Astrocyte of the cerebellum (primary cell): ENCODE measurements at regions not wholly inside any gene's neighbourhood (a gene's known extent, or its start where the extent isn't known, plus 50 kb on each side); places are given as distances from the start of the nearest gene placed in this dataset.

Experiments used
- DNase-seq: peaks from one replicate; pipeline ENCODE4 v3.0.0-alpha.2; 2011; ENCODE audit warnings: low read depth
- H3K4me3 ChIP-seq: 2 replicates; pipeline ENCODE4 v1.5.1; 2011; ENCODE audit warnings: mild to moderate bottlenecking, low read depth, low read length, moderate library complexity
- in situ Hi-C: cut with HindIII; loops from 2 replicates; pipeline ENCODE4 v1.10.0; 2017; ENCODE audit warnings: low sequenced_read_pairs
- TF ChIP-seq, protein P1 (sequence below): IDR thresholded peaks from 2 replicates; pipeline ENCODE4 v1.5.1; 2012; ENCODE audit warnings: low read length, low read depth, moderate library complexity, mild to moderate bottlenecking; ENCODE audit errors: missing control alignments

DNA sequence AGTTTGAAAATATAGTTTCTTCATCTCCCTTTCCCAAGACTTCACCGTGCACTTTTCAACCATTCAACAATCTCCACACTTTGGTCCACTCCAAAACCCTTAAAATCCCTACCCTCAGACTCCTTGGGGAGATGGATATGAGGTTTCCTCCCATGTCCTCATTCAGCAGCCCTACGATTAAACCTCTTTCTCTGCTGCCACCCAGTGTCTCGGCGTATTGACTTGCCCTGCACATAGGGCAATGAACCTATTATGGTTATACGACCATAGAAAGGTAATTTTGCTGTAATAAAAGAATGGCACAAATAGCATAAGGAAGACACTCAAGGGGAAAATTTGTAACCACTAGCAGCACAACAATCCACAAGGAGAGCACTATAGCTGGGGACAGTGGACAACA lies 803.5 kb downstream of the TLE1 start:
- TF ChIP-seq, protein P1, sequence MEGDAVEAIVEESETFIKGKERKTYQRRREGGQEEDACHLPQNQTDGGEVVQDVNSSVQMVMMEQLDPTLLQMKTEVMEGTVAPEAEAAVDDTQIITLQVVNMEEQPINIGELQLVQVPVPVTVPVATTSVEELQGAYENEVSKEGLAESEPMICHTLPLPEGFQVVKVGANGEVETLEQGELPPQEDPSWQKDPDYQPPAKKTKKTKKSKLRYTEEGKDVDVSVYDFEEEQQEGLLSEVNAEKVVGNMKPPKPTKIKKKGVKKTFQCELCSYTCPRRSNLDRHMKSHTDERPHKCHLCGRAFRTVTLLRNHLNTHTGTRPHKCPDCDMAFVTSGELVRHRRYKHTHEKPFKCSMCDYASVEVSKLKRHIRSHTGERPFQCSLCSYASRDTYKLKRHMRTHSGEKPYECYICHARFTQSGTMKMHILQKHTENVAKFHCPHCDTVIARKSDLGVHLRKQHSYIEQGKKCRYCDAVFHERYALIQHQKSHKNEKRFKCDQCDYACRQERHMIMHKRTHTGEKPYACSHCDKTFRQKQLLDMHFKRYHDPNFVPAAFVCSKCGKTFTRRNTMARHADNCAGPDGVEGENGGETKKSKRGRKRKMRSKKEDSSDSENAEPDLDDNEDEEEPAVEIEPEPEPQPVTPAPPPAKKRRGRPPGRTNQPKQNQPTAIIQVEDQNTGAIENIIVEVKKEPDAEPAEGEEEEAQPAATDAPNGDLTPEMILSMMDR = no peak
- no peak overlapping the region for H3K4me3 ChIP-seq
- no peak for DNase-seq
- in situ Hi-C loops = no loop called here

- no peak for DNase-seq
- TF ChIP-seq, protein P1 = no peak
Observed at GRCh38 chr9:80883826-80884579, 805.3 kb downstream of the TLE1 start.

GRCh38 chr9:80883426-80883825 lies 805.9 kb downstream of the TLE1 start:
- in situ Hi-C loops = no loop called here
- H3K4me3 ChIP-seq = no peak overlapping the region
- TF ChIP-seq, protein P1 = no peak
- no peak for DNase-seq

More at GRCh38 chr9:80883826-80884579, 805.3 kb downstream of the TLE1 start:
- in situ Hi-C loops = no loop called here
- no peak overlapping the region for H3K4me3 ChIP-seq

DNA sequence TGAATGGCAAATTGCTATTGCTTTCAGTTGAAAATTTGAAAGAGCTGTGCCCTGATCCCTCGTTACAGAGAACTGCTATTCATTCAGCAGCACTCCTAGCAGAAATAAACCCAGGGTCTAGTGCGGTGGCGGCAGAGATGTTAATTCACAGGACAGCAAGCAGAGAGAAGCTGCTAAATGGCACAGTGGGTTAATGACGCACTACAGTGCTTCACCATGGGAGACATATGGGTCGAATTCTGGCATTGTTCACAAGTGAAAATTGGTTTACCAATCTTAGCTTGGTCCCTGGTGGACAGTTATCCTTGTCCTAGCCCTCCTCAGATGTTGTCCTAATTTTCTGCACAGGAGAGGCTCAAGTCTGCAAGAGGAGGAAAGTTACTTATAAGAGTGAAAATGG lies 807.4 kb downstream of the TLE1 start:
- DNase-seq = no peak
- TF ChIP-seq, protein P1 = no peak
- H3K4me3 ChIP-seq = no peak overlapping the region
- in situ Hi-C loops = no loop called here

GRCh38 chr9:80881320-80881719 lies 808.0 kb downstream of the TLE1 start:
- in situ Hi-C loops = no loop called here
- TF ChIP-seq, protein P1 = no peak
- no peak for DNase-seq
- no peak overlapping the region for H3K4me3 ChIP-seq

DNA sequence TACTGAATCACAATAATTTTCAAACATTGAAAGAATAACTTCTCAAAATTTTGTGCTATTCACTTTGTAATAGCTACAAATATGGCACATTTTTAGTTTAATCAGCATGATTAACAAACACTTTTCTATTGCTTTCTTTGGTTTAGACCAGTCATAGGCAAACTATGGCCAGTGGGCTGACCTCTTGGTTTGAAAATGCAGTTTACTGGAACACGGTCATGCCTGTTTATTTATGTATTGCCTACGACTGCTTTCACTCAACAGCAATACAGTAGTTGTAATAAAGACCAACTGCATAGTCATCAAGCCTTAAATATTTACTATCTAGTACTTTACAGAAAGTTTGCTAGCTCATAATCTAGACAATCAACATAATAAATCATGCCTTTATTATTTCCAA lies 810.8 kb downstream of the TLE1 start:
- TF ChIP-seq, protein P1 = no peak
- no peak for DNase-seq
- in situ Hi-C loops = no loop called here
- H3K4me3 ChIP-seq = no peak overlapping the region
